A549 (cell line): ENCODE measurements at regions not wholly inside any gene's neighbourhood (a gene's known extent, or its start where the extent isn't known, plus 50 kb on each side); places are given as distances from the start of the nearest gene placed in this dataset.
A peak's percentile ranks its signal among the peaks of the same experiment; 100 is the strongest.
"Not testable (repeated sequence)": the region's sequence is repeated elsewhere in the genome, so short reads cannot be mapped to it uniquely, and the experiment has no call there.

Experiments
- ATAC-seq, 2 experiments: fragments of 200-7000 bp in 1 of 2; fragments of >200 bp in 1 of 2; cut with Nextera tagmentation in 1 of 2; cut with Tn5 transposase in 1 of 2; 3 replicates each; pipeline versions ENCODE4 v1.8.0 to v1.9.1; 2018 to 2020; ENCODE audit warnings: mild to moderate bottlenecking in 1 of 2, moderate library complexity in 1 of 2
- CTCF ChIA-PET: fragments of 300-600 bp; sonication (Branson Sonifier 250); formaldehyde crosslinking; extraction: SDS; loops from one replicate; lab custom pipeline; 2021; ENCODE audit warnings: antibody characterized with exemption, inconsistent platforms; lab: Yijun Ruan, JAX
- POLR2A ChIA-PET: fragments of 350-600 bp; formaldehyde crosslinking; extraction: SDS; loops from one replicate; lab custom pipeline; 2021; ENCODE audit warnings: antibody characterized with exemption, inconsistent platforms; lab: Yijun Ruan, JAX
- DNase-seq, 2 experiments: peaks; one replicate each; pipeline versions ENCODE4 v3.0.0 to v3.0.0-alpha.2; 2011 to 2016; ENCODE audit warnings: low read depth in 1 of 2, low spot score in 1 of 2
- FAIRE-seq: peaks from 2 replicates; lab custom pipeline; 2011; peaks lifted over from hg19 to GRCh38; lab: Jason Lieb, UNC
- H3K27ac ChIP-seq, 2 experiments: fragments of >200 bp; sonication (Bioruptor Twin); formaldehyde crosslinking; 3 replicates each; pipeline ENCODE4 v1.5.1; 2016 to 2017
- H3K4me1 ChIP-seq: fragments of >200 bp; sonication (Bioruptor Twin); formaldehyde crosslinking; 3 replicates; pipeline ENCODE4 v1.6.1; 2016
- H3K4me2 ChIP-seq: fragments of >200 bp; sonication (Bioruptor Twin); formaldehyde crosslinking; 3 replicates; pipeline ENCODE4 v1.6.1; 2016
- H3K4me3 ChIP-seq: fragments of >200 bp; sonication (Bioruptor Twin); formaldehyde crosslinking; 3 replicates; pipeline ENCODE4 v1.5.1; 2016
- H3K9me3 ChIP-seq: fragments of >200 bp; sonication (Bioruptor Twin); formaldehyde crosslinking; 3 replicates; pipeline ENCODE4 v1.6.1; 2016
- CBX2 ChIP-seq: fragments of 200-600 bp; sonication (generic); IDR thresholded peaks from 2 replicates; pipeline ENCODE4 v1.6.1; 2016; ENCODE audit warnings: low read depth, mild to moderate bottlenecking, borderline replicate concordance
- CEBPB ChIP-seq, 2 experiments: fragments of >200 bp in 1 of 2; sonication (Bioruptor Twin) in 1 of 2; formaldehyde crosslinking in 1 of 2; IDR thresholded peaks; 2 replicates each; pipeline ENCODE4 v1.6.1; 2012 to 2016
- CHD2 ChIP-seq: fragments of 150-350 bp; IDR thresholded peaks from 2 replicates; pipeline ENCODE4 v1.6.1; 2014; ENCODE audit warnings: low read length; ENCODE audit not compliant: partially characterized antibody
- CHD4 ChIP-seq: fragments of 200-600 bp; sonication (generic); IDR thresholded peaks from 2 replicates; pipeline ENCODE4 v1.6.1; 2016; ENCODE audit warnings: antibody characterized with exemption, mild to moderate bottlenecking, borderline replicate concordance
- EHF ChIP-seq: fragments of 250-450 bp; sonication (Bioruptor Pico); IDR thresholded peaks from 2 replicates; pipeline ENCODE4 v1.5.0; 2020; ENCODE audit warnings: mild to moderate bottlenecking
- EHMT2 ChIP-seq: fragments of 200-600 bp; sonication (generic); IDR thresholded peaks from 2 replicates; pipeline ENCODE4 v1.6.1; 2016; ENCODE audit warnings: antibody characterized with exemption, low read depth, mild to moderate bottlenecking, moderate library complexity
- HEYL ChIP-seq: fragments of 250-450 bp; sonication (Bioruptor Pico); IDR thresholded peaks from 2 replicates; pipeline ENCODE4 v1.8.0; 2021; ENCODE audit warnings: mild to moderate bottlenecking, moderate library complexity
- HOXB13 ChIP-seq: fragments of 250-450 bp; sonication (Bioruptor Pico); IDR thresholded peaks from 2 replicates; pipeline ENCODE4 v1.5.0; 2020; ENCODE audit warnings: low read depth, mild to moderate bottlenecking, moderate library complexity
- JUNB ChIP-seq: fragments of >200 bp; sonication (Bioruptor Twin); formaldehyde crosslinking; IDR thresholded peaks from 2 replicates; pipeline ENCODE4 v1.6.1; 2016
- MAFK ChIP-seq: fragments of 450-650 bp; IDR thresholded peaks from 2 replicates; pipeline ENCODE4 v1.6.1; 2014; ENCODE audit not compliant: partially characterized antibody
- MYC ChIP-seq: IDR thresholded peaks from 2 replicates; pipeline ENCODE4 v1.6.1; 2012; ENCODE audit warnings: mild to moderate bottlenecking, inconsistent platforms, low read length, improper control_type of control experiment, borderline replicate concordance
- RFX5 ChIP-seq: fragments of 450-650 bp; IDR thresholded peaks from 2 replicates; pipeline ENCODE4 v1.7.1; 2014; ENCODE audit warnings: antibody characterized with exemption, mild to moderate bottlenecking, moderate library complexity
- RNF2 ChIP-seq: fragments of 200-600 bp; sonication (generic); IDR thresholded peaks from 2 replicates; pipeline ENCODE4 v1.6.1; 2016; ENCODE audit warnings: low read depth, mild to moderate bottlenecking, antibody characterized with exemption, moderate library complexity, borderline replicate concordance
- SMC3 ChIP-seq: fragments of >200 bp; sonication (Bioruptor Twin); formaldehyde crosslinking; IDR thresholded peaks from 3 replicates; pipeline ENCODE4 v1.6.1; 2018; ENCODE audit warnings: inconsistent platforms
- SREBF2 ChIP-seq: fragments of 450-650 bp; IDR thresholded peaks from 2 replicates; pipeline ENCODE4 v1.6.1; 2014; ENCODE audit warnings: mild to moderate bottlenecking, moderate library complexity
- TFCP2L1 ChIP-seq: fragments of 250-450 bp; sonication (Bioruptor Pico); IDR thresholded peaks from 2 replicates; pipeline ENCODE4 v1.5.0; 2021; ENCODE audit warnings: mild to moderate bottlenecking
- ZFP36 ChIP-seq: fragments of 450-650 bp; IDR thresholded peaks from 2 replicates; pipeline ENCODE4 v1.6.1; 2014; ENCODE audit warnings: borderline replicate concordance; ENCODE audit not compliant: partially characterized antibody
- ZNF302 ChIP-seq: fragments of 250-450 bp; sonication (Bioruptor Pico); IDR thresholded peaks from 2 replicates; pipeline ENCODE4 v1.9.0; 2021; ENCODE audit warnings: inconsistent platforms, mild to moderate bottlenecking, moderate library complexity
- WGBS: methylation state at CpG from one replicate; pipeline ENCODE4 v1.1.6; 2017; ENCODE audit errors: missing lambda C conversion rate; 5-methylcytosine and 5-hydroxymethylcytosine counted together
- TF ChIP-seq, protein P1 (sequence below): fragments of >200 bp; sonication (Bioruptor Twin); formaldehyde crosslinking; IDR thresholded peaks from 3 replicates; pipeline ENCODE4 v1.5.1; 2016
- TF ChIP-seq, protein P2 (sequence below): fragments of >200 bp; sonication (Bioruptor Twin); formaldehyde crosslinking; IDR thresholded peaks from 3 replicates; pipeline ENCODE4 v1.6.1; 2016
- TF ChIP-seq, protein P3 (sequence below): fragments of >200 bp; sonication (Bioruptor Twin); formaldehyde crosslinking; IDR thresholded peaks from 2 replicates; pipeline ENCODE4 v1.6.1; 2016

DNA sequence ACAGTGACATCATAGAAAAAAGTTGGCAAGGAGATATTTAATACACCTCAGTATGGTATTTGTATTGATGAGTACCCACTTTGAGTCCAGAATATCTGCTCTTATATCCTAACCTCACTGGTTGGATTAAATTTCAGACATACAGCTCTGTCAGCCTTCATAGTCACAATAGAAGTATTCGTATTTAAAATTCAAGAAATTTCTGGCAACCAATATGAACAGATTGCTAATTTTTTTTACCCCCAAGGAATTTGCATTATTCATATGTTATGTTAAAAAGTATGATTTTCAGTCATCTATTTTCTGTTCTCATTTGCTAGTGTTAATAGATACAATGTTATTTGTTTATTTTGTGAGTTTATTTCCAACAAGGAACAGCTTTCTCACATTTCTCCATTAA, 1306.8 kb upstream of the NXPH2 start:
- FAIRE-seq (no peak), DNase-seq (no peak), ATAC-seq (no peak)
- no peak overlapping the region for H3K4me2 ChIP-seq
- H3K4me1 ChIP-seq = no peaks in the 10 kb centered on the region
- TF ChIP-seq HOXB13 (CRISPR knock-in tag) (no peak), CHD2 (no peak), HEYL (no peak), TFCP2L1 (CRISPR knock-in tag) (no peak), EHMT2 (no peak)
- H3K9me3 ChIP-seq = no peaks in the 10 kb centered on the region
- ChIA-PET POLR2A (no interaction called here), CTCF (no interaction called here)
- 11% methylated on average over 1 of the region's 1 CpG for WGBS
- H3K27ac ChIP-seq = no peak overlapping the region
- no peak overlapping the region for H3K4me3 ChIP-seq

DNA sequence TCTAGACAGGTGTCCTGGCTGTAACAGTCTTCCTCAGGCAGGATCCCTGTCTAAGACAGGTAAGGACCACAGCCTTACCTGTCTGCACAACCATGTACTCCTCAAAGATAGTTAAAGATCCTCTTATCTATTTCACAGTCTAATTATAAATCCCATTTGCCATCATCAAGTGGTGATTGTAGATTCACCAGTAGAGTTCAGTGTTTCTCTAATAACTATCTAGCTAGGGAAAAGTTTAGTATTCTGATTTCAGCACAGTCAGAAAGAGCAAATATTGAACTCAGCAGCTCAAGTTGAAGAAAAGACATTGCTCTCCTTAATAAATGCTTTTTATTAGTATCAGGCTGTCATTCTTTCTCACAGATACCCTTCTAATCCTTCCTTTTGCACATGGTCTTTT, 1305.5 kb upstream of the NXPH2 start:
- no peak overlapping the region for H3K27ac ChIP-seq
- DNase-seq (no peak), ATAC-seq (no peak), FAIRE-seq (no peak)
- no peaks in the 10 kb centered on the region for H3K4me1 ChIP-seq
- H3K4me3 ChIP-seq = no peak overlapping the region
- TF ChIP-seq, protein P1, sequence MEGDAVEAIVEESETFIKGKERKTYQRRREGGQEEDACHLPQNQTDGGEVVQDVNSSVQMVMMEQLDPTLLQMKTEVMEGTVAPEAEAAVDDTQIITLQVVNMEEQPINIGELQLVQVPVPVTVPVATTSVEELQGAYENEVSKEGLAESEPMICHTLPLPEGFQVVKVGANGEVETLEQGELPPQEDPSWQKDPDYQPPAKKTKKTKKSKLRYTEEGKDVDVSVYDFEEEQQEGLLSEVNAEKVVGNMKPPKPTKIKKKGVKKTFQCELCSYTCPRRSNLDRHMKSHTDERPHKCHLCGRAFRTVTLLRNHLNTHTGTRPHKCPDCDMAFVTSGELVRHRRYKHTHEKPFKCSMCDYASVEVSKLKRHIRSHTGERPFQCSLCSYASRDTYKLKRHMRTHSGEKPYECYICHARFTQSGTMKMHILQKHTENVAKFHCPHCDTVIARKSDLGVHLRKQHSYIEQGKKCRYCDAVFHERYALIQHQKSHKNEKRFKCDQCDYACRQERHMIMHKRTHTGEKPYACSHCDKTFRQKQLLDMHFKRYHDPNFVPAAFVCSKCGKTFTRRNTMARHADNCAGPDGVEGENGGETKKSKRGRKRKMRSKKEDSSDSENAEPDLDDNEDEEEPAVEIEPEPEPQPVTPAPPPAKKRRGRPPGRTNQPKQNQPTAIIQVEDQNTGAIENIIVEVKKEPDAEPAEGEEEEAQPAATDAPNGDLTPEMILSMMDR = 0 out of 3 replicates have a peak, but pooled peaks have one; percentile 9
- TF ChIP-seq MAFK (no peak), SMC3 (peak; percentile 11; the same call in 1 of the 3 replicates), MYC (no peak), CEBPB (IDR thresholded peaks at IDR 0.05) (no peak)
- ChIA-PET POLR2A (no interaction called here), CTCF (no interaction called here)
- no peak overlapping the region for H3K4me2 ChIP-seq
- no peaks in the 10 kb centered on the region for H3K9me3 ChIP-seq

DNA sequence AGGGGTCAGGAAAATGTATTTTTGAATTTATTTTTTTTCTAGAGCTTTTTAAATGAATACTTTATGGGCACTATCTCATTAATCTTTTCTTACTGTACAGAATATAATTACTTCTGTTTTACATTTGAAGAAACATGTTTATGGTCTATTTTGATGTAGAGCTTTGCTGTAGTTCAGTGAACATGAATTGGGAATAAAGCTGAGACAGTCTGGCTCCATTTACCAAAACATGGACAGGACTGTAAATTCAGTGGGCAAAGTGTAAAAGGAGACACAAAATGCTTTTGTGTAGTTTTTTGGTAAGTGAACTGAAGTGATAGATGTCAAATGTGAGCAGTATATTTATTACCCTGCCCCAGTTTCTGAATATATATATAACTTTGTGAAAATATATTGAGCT, 1298.8 kb upstream of the NXPH2 start:
- no peak overlapping the region for H3K4me3 ChIP-seq
- no peak for TF ChIP-seq CEBPB (IDR thresholded peaks at IDR 0.05)
- POLR2A ChIA-PET = no interaction called here
- H3K9me3 ChIP-seq = no peaks in the 10 kb centered on the region
- CTCF ChIA-PET = interaction anchor here (0.6 kb wide), 1 partner anchor 1003 kb away, joined by 3 read pairs; no protein-coding TSS in a partner anchor
- no peaks in the 10 kb centered on the region for H3K4me1 ChIP-seq
- FAIRE-seq (no peak), ATAC-seq (no peak), DNase-seq (no peak)
- H3K4me2 ChIP-seq = no peak overlapping the region
- H3K27ac ChIP-seq = no peak overlapping the region

DNA sequence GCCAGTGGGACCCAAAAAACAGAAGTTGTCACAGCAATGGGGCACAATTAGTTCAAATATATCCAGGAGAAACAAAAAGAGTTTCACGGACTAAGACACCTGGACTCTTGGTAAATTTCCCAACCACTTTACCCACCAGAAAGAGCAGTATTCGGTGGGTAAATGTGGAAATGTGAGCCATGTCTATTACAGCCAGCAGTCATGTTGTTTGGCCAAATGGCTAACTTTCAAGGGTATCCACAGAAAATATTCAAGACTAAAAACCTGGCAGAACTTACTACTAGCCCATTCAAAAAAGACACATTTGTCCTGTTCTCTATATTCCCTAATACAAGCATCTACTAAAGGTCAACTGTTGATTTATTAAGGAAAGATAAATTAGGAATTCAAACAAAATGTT, 1296.0 kb upstream of the NXPH2 start:
- 15% methylated on average over 2 of the region's 2 CpGs for WGBS
- H3K4me3 ChIP-seq = no peak overlapping the region
- POLR2A ChIA-PET = no interaction called here
- no peak for DNase-seq
- CTCF ChIA-PET = no interaction called here
- H3K27ac ChIP-seq = no peak overlapping the region
- no peak overlapping the region for H3K4me2 ChIP-seq
- TF ChIP-seq ZNF302 (CRISPR knock-in tag) = no peak
- TF ChIP-seq EHF (CRISPR knock-in tag) = no peak
- no peak for TF ChIP-seq CHD4
- TF ChIP-seq HOXB13 (CRISPR knock-in tag) = no peak
- TF ChIP-seq RNF2 = no peak
- no peak for TF ChIP-seq ZFP36
- TF ChIP-seq EHMT2 = no peak
- TF ChIP-seq RFX5 = no peak
- TF ChIP-seq CBX2 = no peak
- no peak for TF ChIP-seq SREBF2
- TF ChIP-seq JUNB = no peak
- TF ChIP-seq, protein P2, sequence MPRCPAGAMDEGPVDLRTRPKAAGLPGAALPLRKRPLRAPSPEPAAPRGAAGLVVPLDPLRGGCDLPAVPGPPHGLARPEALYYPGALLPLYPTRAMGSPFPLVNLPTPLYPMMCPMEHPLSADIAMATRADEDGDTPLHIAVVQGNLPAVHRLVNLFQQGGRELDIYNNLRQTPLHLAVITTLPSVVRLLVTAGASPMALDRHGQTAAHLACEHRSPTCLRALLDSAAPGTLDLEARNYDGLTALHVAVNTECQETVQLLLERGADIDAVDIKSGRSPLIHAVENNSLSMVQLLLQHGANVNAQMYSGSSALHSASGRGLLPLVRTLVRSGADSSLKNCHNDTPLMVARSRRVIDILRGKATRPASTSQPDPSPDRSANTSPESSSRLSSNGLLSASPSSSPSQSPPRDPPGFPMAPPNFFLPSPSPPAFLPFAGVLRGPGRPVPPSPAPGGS = no peak
- TF ChIP-seq, protein P3, sequence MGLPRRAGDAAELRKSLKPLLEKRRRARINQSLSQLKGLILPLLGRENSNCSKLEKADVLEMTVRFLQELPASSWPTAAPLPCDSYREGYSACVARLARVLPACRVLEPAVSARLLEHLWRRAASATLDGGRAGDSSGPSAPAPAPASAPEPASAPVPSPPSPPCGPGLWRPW = no peak
- no peaks in the 10 kb centered on the region for H3K9me3 ChIP-seq
- no peaks in the 10 kb centered on the region for H3K4me1 ChIP-seq
- no peak for FAIRE-seq
- ATAC-seq = no peak

DNA sequence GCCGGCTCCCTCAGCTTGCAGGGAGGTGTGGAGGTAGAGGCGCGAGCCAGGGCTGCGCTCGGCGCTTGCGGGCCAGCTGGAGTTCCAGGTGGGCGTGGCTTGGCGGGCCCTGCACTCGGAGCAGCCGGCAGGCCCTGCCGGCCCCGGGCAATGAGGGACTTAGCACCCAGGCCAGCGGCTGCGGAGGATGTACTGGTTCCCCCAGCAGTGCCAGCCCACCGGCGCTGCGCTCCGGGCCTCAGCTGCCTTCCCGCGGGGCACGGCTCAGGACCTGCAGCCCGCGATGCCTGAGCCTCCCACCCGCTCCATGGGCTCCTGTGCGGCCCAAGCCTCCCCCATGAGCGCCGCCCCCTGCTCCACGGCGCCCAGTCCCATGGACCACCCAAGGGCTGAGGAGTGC, 1293.6 kb upstream of the NXPH2 start:
- CTCF ChIA-PET = interaction anchor here (1.0 kb wide), 1 partner anchor 11 kb away, joined by 3 read pairs; no protein-coding TSS in a partner anchor
- H3K9me3 ChIP-seq, POLR2A ChIA-PET, H3K4me1 ChIP-seq, H3K4me2 ChIP-seq, H3K27ac ChIP-seq, FAIRE-seq, DNase-seq, ATAC-seq, H3K4me3 ChIP-seq: not testable (repeated sequence)
- WGBS = no CpG with 5 or more reads among the region's 30 CpGs
